OCI-LY7 (cell line): ENCODE measurements at regions not wholly inside any gene's neighbourhood (a gene's known extent, or its start where the extent isn't known, plus 50 kb on each side); places are given as distances from the start of the nearest gene placed in this dataset. TPM values are rescaled to one million over a fixed set of nuclear protein-coding genes. Genes with fewer than 3 reads are reported as not detected.

Source experiments
- BruUV-seq: library from RNA; stranded (reverse); fragments of 400-500 nt; replicated peaks from 2 replicates; lab custom pipeline; 2021; lab: Mats Ljungman, UMichigan
- CTCF ChIA-PET: fragments of 300-600 bp; sonication (Branson Sonifier 250); formaldehyde crosslinking; loops from one replicate; lab custom pipeline; 2022; ENCODE audit warnings: antibody characterized with exemption; ENCODE audit not compliant: unreplicated experiment; lab: Charles Lee
- POLR2A ChIA-PET: fragments of 300-600 bp; sonication (Branson Sonifier 250); formaldehyde crosslinking; loops from one replicate; lab custom pipeline; 2022; ENCODE audit warnings: antibody characterized with exemption; lab: Charles Lee
- DNase-seq: peaks from one replicate; pipeline ENCODE4 v3.0.0-alpha.2; 2015; ENCODE audit warnings: low spot score
- H2AFZ ChIP-seq: fragments of 200-600 bp; sonication (generic), shearing (Covaris generic); 2 replicates; pipeline ENCODE4 v1.6.1; 2014; ENCODE audit warnings: mild to moderate bottlenecking, antibody characterized with exemption, low read length, moderate library complexity
- H3K27ac ChIP-seq: fragments of 200-600 bp; sonication (generic); 2 replicates; pipeline ENCODE4 v1.5.1; 2014; ENCODE audit warnings: mixed run types, low read depth, mild to moderate bottlenecking, moderate library complexity, low read length, inconsistent platforms; ENCODE audit not compliant: poor library complexity, severe bottlenecking
- H3K36me3 ChIP-seq: fragments of 200-600 bp; sonication (generic); 2 replicates; pipeline ENCODE4 v1.6.1; 2014; ENCODE audit warnings: mild to moderate bottlenecking, antibody characterized with exemption, low read length, moderate library complexity, mixed read lengths; ENCODE audit not compliant: insufficient read depth
- H3K4me1 ChIP-seq: fragments of 200-600 bp; sonication (generic); 2 replicates; pipeline ENCODE4 v1.5.1; 2014; ENCODE audit warnings: mild to moderate bottlenecking, low read length; ENCODE audit not compliant: insufficient read depth, poor library complexity, severe bottlenecking
- H3K4me2 ChIP-seq: fragments of 200-600 bp; sonication (generic); 2 replicates; pipeline ENCODE4 v1.6.1; 2014; ENCODE audit warnings: mild to moderate bottlenecking, low read length
- H3K4me3 ChIP-seq: fragments of 200-600 bp; sonication (generic); 2 replicates; pipeline ENCODE4 v1.5.1; 2014; ENCODE audit warnings: mild to moderate bottlenecking, low read depth, low read length; ENCODE audit not compliant: poor library complexity, severe bottlenecking
- H3K79me2 ChIP-seq: fragments of 200-600 bp; sonication (generic); 2 replicates; pipeline ENCODE4 v1.6.1; 2016; ENCODE audit warnings: low read depth, mild to moderate bottlenecking, low read length, moderate library complexity, mixed read lengths; ENCODE audit not compliant: insufficient read depth
- H3K9me2 ChIP-seq: fragments of 200-600 bp; sonication (generic); 2 replicates; pipeline ENCODE4 v1.6.1; 2016; ENCODE audit warnings: mild to moderate bottlenecking, low read length, mixed read lengths; ENCODE audit not compliant: insufficient read depth
- H3K9me3 ChIP-seq: fragments of 200-600 bp; sonication (generic); 2 replicates; pipeline ENCODE4 v1.6.1; 2014; ENCODE audit warnings: mild to moderate bottlenecking, mixed run types, low read length, mixed read lengths
- H4K20me1 ChIP-seq: fragments of 200-600 bp; sonication (generic); 2 replicates; pipeline ENCODE4 v1.6.1; 2014; ENCODE audit warnings: mild to moderate bottlenecking, antibody characterized with exemption, low read length, moderate library complexity, mixed read lengths; ENCODE audit not compliant: insufficient read depth
- CTCF ChIP-seq: fragments of 200-600 bp; sonication (generic); conservative IDR thresholded peaks from 2 replicates; pipeline ENCODE4 v1.5.1; 2014; ENCODE audit warnings: mild to moderate bottlenecking, antibody characterized with exemption, low read length, moderate library complexity, mixed read lengths
- EZH2phosphoT487 ChIP-seq: fragments of 200-600 bp; sonication (generic); IDR thresholded peaks from 2 replicates; pipeline ENCODE4 v1.6.1; 2018; ENCODE audit warnings: low read depth, borderline replicate concordance, mild to moderate bottlenecking, mixed run types, antibody characterized with exemption, low read length, moderate library complexity, mixed read lengths
- intact Hi-C: fragments of 100-400 bp; cut with micrococcal nuclease; formaldehyde crosslinking; loops from one replicate; pipeline ENCODE4 v1.10.0; 2022; ENCODE audit not compliant: unreplicated experiment
- small RNA-seq: library from RNA; depleted of rRNA; stranded (forward); fragments of <200 nt; gene quantifications from one replicate; pipeline ENCODE3, GENCODE V24; 2014

GRCh38 chr1:202072211-202072765, 50.4 kb upstream of the GPR37L1 start:
- no peaks in the 10 kb centered on the region for H3K9me3 ChIP-seq
- H3K4me3 ChIP-seq, result no peak overlapping the region
- no peaks in the 10 kb centered on the region for H3K9me2 ChIP-seq
- H2AFZ ChIP-seq, result no peak overlapping the region
- no TSS peak for BruUV-seq
- no peak overlapping the region for H3K27ac ChIP-seq
- TF ChIP-seq CTCF (no peak), EZH2phosphoT487 (no peak)
- H3K79me2 ChIP-seq, result no peaks in the 10 kb centered on the region
- H4K20me1 ChIP-seq, result no peaks in the 10 kb centered on the region
- ChIA-PET CTCF (no interaction called here), POLR2A (no interaction called here)
- no peaks in the 10 kb centered on the region for H3K36me3 ChIP-seq
- peaks cover 2% of the 10 kb centered on the region for H3K4me1 ChIP-seq
- no peak overlapping the region for H3K4me2 ChIP-seq
- DNase-seq, result no peak
- intact Hi-C loops, result no loop called here

Small RNAs in the stretch of these regions (small RNA-seq; reads per million reads assigned to genes)
- not detected for gene RF00019
